K562 (cell line): ENCODE measurements at regions not wholly inside any gene's neighbourhood (a gene's known extent, or its start where the extent isn't known, plus 50 kb on each side); places are given as distances from the start of the nearest gene placed in this dataset.
"Not testable (repeated sequence)": the region's sequence is repeated elsewhere in the genome, so short reads cannot be mapped to it uniquely, and the experiment has no call there.

ENCODE experiments used
- BHLHE40 ChIP-seq: IDR thresholded peaks from 2 replicates; pipeline ENCODE4 v1.6.1; 2011; ENCODE audit warnings: low read length, improper control_type of control experiment
- FOXA3 ChIP-seq, 2 experiments: fragments of 450-650 bp in 1 of 2; sonication (generic) in 1 of 2; formaldehyde crosslinking; IDR thresholded peaks in 1 of 2; conservative IDR thresholded peaks in 1 of 2; 2 replicates each; pipeline versions ENCODE4 v1.4.0 to v1.8.0; 2020 to 2022; ENCODE audit warnings: mild to moderate bottlenecking in 2 of 2, missing genetic modification reagents in 1 of 2
- RAD21 ChIP-seq, 2 experiments: fragments of 250-450 bp in 1 of 2; fragments of 450-650 bp in 1 of 2; sonication (Bioruptor Pico) in 1 of 2; formaldehyde crosslinking in 1 of 2; IDR thresholded peaks in 1 of 2; conservative IDR thresholded peaks in 1 of 2; 2 replicates each; pipeline versions ENCODE4 v1.4.0 to v1.8.0; 2020 to 2022; ENCODE audit warnings: mild to moderate bottlenecking in 2 of 2, moderate library complexity in 1 of 2
- ZNF592 ChIP-seq: fragments of 450-650 bp; IDR thresholded peaks from 2 replicates; pipeline ENCODE4 v1.6.1; 2017; ENCODE audit warnings: antibody characterized with exemption, mild to moderate bottlenecking
- TF ChIP-seq, protein P1 (sequence below), 2 experiments: IDR thresholded peaks; 2 replicates each; pipeline ENCODE4 v1.6.1; 2012; ENCODE audit warnings: improper control_type of control experiment in 2 of 2, low read depth in 2 of 2, low read length in 2 of 2, borderline replicate concordance in 1 of 2
- TF ChIP-seq, protein P2 (sequence below): sonication (generic); formaldehyde crosslinking; IDR thresholded peaks from 2 replicates; pipeline ENCODE4 v1.9.0; 2022; ENCODE audit warnings: mild to moderate bottlenecking, missing genetic modification reagents
- TF ChIP-seq, protein P3 (sequence below): fragments of 150-350 bp; conservative IDR thresholded peaks from 2 replicates; pipeline ENCODE4 v1.6.1; 2014; ENCODE audit warnings: low read length
- TF ChIP-seq, protein P4 (sequence below), 3 experiments: IDR thresholded peaks in 2 of 3; conservative IDR thresholded peaks in 1 of 3; 2 replicates each; pipeline ENCODE4 v1.5.1; 2011 to 2012; ENCODE audit warnings: low read length in 3 of 3, mild to moderate bottlenecking in 3 of 3, control low read depth in 2 of 3, improper control_type of control experiment in 1 of 3, inconsistent platforms in 1 of 3, low read depth in 1 of 3, mixed read lengths in 1 of 3, moderate library complexity in 1 of 3; ENCODE audit not compliant: insufficient read depth in 2 of 3

- TF ChIP-seq RAD21 (CRISPR knock-in tag; conservative IDR thresholded peaks at IDR 0.05 in 1 of 2, IDR thresholded peaks at IDR 0.05 in 1 of 2); FOXA3 (CRISPR knock-in tag; conservative IDR thresholded peaks at IDR 0.05 in 1 of 2, IDR thresholded peaks at IDR 0.05 in 1 of 2); BHLHE40; ZNF592: not testable (repeated sequence)
- TF ChIP-seq, protein P1, sequence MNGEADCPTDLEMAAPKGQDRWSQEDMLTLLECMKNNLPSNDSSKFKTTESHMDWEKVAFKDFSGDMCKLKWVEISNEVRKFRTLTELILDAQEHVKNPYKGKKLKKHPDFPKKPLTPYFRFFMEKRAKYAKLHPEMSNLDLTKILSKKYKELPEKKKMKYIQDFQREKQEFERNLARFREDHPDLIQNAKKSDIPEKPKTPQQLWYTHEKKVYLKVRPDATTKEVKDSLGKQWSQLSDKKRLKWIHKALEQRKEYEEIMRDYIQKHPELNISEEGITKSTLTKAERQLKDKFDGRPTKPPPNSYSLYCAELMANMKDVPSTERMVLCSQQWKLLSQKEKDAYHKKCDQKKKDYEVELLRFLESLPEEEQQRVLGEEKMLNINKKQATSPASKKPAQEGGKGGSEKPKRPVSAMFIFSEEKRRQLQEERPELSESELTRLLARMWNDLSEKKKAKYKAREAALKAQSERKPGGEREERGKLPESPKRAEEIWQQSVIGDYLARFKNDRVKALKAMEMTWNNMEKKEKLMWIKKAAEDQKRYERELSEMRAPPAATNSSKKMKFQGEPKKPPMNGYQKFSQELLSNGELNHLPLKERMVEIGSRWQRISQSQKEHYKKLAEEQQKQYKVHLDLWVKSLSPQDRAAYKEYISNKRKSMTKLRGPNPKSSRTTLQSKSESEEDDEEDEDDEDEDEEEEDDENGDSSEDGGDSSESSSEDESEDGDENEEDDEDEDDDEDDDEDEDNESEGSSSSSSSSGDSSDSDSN (IDR thresholded peaks at IDR 0.05; ENCODE audit: borderline replicate concordance in 1 of 2, low read depth in 2 of 2, low read length in 2 of 2): not testable (repeated sequence)
- TF ChIP-seq, protein P2, sequence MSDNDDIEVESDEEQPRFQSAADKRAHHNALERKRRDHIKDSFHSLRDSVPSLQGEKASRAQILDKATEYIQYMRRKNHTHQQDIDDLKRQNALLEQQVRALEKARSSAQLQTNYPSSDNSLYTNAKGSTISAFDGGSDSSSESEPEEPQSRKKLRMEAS: not testable (repeated sequence)
- TF ChIP-seq, protein P3, sequence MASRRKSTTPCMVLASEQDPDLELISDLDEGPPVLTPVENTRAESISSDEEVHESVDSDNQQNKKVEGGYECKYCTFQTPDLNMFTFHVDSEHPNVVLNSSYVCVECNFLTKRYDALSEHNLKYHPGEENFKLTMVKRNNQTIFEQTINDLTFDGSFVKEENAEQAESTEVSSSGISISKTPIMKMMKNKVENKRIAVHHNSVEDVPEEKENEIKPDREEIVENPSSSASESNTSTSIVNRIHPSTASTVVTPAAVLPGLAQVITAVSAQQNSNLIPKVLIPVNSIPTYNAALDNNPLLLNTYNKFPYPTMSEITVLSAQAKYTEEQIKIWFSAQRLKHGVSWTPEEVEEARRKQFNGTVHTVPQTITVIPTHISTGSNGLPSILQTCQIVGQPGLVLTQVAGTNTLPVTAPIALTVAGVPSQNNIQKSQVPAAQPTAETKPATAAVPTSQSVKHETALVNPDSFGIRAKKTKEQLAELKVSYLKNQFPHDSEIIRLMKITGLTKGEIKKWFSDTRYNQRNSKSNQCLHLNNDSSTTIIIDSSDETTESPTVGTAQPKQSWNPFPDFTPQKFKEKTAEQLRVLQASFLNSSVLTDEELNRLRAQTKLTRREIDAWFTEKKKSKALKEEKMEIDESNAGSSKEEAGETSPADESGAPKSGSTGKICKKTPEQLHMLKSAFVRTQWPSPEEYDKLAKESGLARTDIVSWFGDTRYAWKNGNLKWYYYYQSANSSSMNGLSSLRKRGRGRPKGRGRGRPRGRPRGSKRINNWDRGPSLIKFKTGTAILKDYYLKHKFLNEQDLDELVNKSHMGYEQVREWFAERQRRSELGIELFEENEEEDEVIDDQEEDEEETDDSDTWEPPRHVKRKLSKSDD: not testable (repeated sequence)
- TF ChIP-seq, protein P4, sequence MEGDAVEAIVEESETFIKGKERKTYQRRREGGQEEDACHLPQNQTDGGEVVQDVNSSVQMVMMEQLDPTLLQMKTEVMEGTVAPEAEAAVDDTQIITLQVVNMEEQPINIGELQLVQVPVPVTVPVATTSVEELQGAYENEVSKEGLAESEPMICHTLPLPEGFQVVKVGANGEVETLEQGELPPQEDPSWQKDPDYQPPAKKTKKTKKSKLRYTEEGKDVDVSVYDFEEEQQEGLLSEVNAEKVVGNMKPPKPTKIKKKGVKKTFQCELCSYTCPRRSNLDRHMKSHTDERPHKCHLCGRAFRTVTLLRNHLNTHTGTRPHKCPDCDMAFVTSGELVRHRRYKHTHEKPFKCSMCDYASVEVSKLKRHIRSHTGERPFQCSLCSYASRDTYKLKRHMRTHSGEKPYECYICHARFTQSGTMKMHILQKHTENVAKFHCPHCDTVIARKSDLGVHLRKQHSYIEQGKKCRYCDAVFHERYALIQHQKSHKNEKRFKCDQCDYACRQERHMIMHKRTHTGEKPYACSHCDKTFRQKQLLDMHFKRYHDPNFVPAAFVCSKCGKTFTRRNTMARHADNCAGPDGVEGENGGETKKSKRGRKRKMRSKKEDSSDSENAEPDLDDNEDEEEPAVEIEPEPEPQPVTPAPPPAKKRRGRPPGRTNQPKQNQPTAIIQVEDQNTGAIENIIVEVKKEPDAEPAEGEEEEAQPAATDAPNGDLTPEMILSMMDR (IDR thresholded peaks at IDR 0.05 in 2 of 3, conservative IDR thresholded peaks at IDR 0.05 in 1 of 3; ENCODE audit: insufficient read depth in 2 of 3, low read depth in 1 of 3, low read length in 3 of 3): not testable (repeated sequence)
Observed at GRCh38 chr20:30405061-30405460, 852.4 kb upstream of the DEFB115 start.
